ENCODE measurements at regions not wholly inside any gene's neighbourhood (a gene's known extent, or its start where the extent isn't known, plus 50 kb on each side); places are given as distances from the start of the nearest gene placed in this dataset.

GRCh38 chr6:54059683-54060082 is 51.6 kb upstream of the MLIP start:
- CTCF ChIA-PET: no interaction called here
- Mint-ChIP-seq H3K27ac (ENCODE audit: unreplicated experiment) (no peak overlapping the region), H3K4me3 (ENCODE audit: low read depth, unreplicated experiment) (no peak overlapping the region), H3K4me1 (ENCODE audit: low read depth, unreplicated experiment) (peaks cover 20% of the 10 kb centered on the region), H3K36me3 (ENCODE audit: insufficient read depth, unreplicated experiment) (no peaks in the 10 kb centered on the region), H3K9me3 (ENCODE audit: low read depth, unreplicated experiment) (no peaks in the 10 kb centered on the region), H3K27me3 (ENCODE audit: unreplicated experiment) (no peaks in the 10 kb centered on the region)
- DNase-seq: no peak
- BruUV-seq (replicated peaks): no TSS peak
- TF ChIP-seq CTCF (IDR thresholded peaks at IDR 0.05; ENCODE audit: unreplicated experiment): no peak
- intact Hi-C loops (cut with micrococcal nuclease; ENCODE audit: unreplicated experiment): no loop called here

GRCh38 chr6:54060286-54060685 is 51.0 kb upstream of the MLIP start:
- peaks cover 20% of the 10 kb centered on the region for H3K4me1 Mint-ChIP-seq (ENCODE audit: low read depth, unreplicated experiment)
- no peak overlapping the region for H3K4me3 Mint-ChIP-seq (ENCODE audit: low read depth, unreplicated experiment)
- no peak for TF ChIP-seq CTCF (IDR thresholded peaks at IDR 0.05; ENCODE audit: unreplicated experiment)
- no peak overlapping the region for H3K27ac Mint-ChIP-seq (ENCODE audit: unreplicated experiment)
- no peak for DNase-seq
- CTCF ChIA-PET: interaction anchor here (0.5 kb wide), 1 partner anchor 18 kb away, joined by 4 read pairs; no protein-coding TSS in a partner anchor
- H3K27me3 Mint-ChIP-seq (ENCODE audit: unreplicated experiment): no peaks in the 10 kb centered on the region
- no peaks in the 10 kb centered on the region for H3K9me3 Mint-ChIP-seq (ENCODE audit: low read depth, unreplicated experiment)
- intact Hi-C loops (cut with micrococcal nuclease; ENCODE audit: unreplicated experiment): no loop called here
- BruUV-seq (replicated peaks): no TSS peak
- no peaks in the 10 kb centered on the region for H3K36me3 Mint-ChIP-seq (ENCODE audit: insufficient read depth, unreplicated experiment)

Measured in Calu3 (cell line).